ENCODE measurements at regions not wholly inside any gene's neighbourhood (a gene's known extent, or its start where the extent isn't known, plus 50 kb on each side); places are given as distances from the start of the nearest gene placed in this dataset.

DNA sequence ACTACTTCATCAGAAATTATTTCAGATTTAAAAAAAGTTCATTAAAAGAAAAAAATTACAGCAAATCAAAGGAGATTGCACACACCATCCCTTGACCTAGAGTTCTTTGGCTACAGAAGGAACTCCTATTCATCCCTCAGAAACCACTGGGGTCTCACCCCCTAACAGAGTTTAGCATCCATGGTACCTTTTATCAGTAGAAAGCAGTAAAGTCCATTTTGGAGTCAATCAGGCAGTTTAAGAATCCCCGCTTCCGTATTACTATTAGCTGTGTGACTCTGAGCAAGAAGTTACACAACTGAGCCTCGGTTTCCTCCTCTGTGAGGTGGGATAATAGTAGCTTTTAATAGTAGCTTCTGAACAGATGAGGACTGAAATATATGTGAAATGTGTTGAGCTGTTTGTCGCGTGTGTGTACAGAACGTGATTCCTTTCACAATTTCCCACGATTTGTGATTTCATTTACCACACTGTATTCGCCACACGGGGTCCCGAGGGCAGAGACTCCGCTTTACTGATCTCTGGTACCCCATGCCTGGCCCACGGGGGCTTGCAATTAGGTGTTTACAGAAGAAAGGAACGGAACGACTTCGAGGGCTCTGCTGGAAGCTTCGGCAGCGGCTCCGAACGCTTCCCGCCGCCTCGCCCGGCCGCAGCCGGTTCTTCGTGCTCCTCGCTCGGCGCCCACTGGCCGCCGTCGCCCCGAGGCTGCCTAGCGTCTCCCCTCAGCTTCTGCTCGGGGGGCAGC is 72.5 kb upstream of the ZBED5 start:
- TF ChIP-seq, protein P1, sequence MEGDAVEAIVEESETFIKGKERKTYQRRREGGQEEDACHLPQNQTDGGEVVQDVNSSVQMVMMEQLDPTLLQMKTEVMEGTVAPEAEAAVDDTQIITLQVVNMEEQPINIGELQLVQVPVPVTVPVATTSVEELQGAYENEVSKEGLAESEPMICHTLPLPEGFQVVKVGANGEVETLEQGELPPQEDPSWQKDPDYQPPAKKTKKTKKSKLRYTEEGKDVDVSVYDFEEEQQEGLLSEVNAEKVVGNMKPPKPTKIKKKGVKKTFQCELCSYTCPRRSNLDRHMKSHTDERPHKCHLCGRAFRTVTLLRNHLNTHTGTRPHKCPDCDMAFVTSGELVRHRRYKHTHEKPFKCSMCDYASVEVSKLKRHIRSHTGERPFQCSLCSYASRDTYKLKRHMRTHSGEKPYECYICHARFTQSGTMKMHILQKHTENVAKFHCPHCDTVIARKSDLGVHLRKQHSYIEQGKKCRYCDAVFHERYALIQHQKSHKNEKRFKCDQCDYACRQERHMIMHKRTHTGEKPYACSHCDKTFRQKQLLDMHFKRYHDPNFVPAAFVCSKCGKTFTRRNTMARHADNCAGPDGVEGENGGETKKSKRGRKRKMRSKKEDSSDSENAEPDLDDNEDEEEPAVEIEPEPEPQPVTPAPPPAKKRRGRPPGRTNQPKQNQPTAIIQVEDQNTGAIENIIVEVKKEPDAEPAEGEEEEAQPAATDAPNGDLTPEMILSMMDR (IDR thresholded peaks at IDR 0.05): no peak
- TF ChIP-seq POLR2A (IDR thresholded peaks at IDR 0.05): no peak
